ENCODE measurements at regions not wholly inside any gene's neighbourhood (a gene's known extent, or its start where the extent isn't known, plus 50 kb on each side); places are given as distances from the start of the nearest gene placed in this dataset.
"Not testable (repeated sequence)": the region's sequence is repeated elsewhere in the genome, so short reads cannot be mapped to it uniquely, and the experiment has no call there.

- Mint-ChIP-seq H3K36me3 (no peaks in the 10 kb centered on the region), H3K9me3 (no peaks in the 10 kb centered on the region), H3K27ac (no peak overlapping the region), H3K4me3 (no peak overlapping the region), H3K27me3 (peaks cover 0 to 2% (median 0%) of the 10 kb centered on the region in 5 donors), H3K4me1 (no peaks in the 10 kb centered on the region)
- no peak for DNase-seq
- no peak for ATAC-seq
- POLR2A ChIA-PET = no interaction called here
Measured at GRCh38 chrX:125628435-125628834, 308.8 kb downstream of the TEX13C start.

GRCh38 chrX:125641405-125641804 lies 321.7 kb downstream of the TEX13C start:
- POLR2A ChIA-PET = no interaction called here
- ATAC-seq (no peak), DNase-seq (no peak)
- Mint-ChIP-seq H3K36me3 (no peaks in the 10 kb centered on the region), H3K27me3 (no peaks in the 10 kb centered on the region), H3K27ac (no peak overlapping the region), H3K9me3 (peaks cover 0 to 2% (median 0%) of the 10 kb centered on the region in 9 donors), H3K4me1 (no peaks in the 10 kb centered on the region), H3K4me3 (no peak overlapping the region)

- POLR2A ChIA-PET = no interaction called here
- no peak overlapping the region for H3K4me3 Mint-ChIP-seq
- no peak overlapping the region for H3K27ac Mint-ChIP-seq
Measured at GRCh38 chrX:125646195-125646594, 326.5 kb downstream of the TEX13C start.

GRCh38 chrX:125651426-125651825 lies 331.8 kb downstream of the TEX13C start:
- POLR2A ChIA-PET = no interaction called here
- Mint-ChIP-seq H3K27ac (no peak overlapping the region), H3K27me3 (no peaks in the 10 kb centered on the region), H3K4me1 (no peaks in the 10 kb centered on the region), H3K9me3 (peaks cover 0 to under 1% (median 0%) of the 10 kb centered on the region in 9 donors), H3K36me3 (no peaks in the 10 kb centered on the region), H3K4me3 (no peak overlapping the region)
- ATAC-seq (no peak), DNase-seq (no peak)

More at GRCh38 chrX:125646195-125646594, 326.5 kb downstream of the TEX13C start:
- H3K27me3 Mint-ChIP-seq = no peaks in the 10 kb centered on the region
- H3K36me3 Mint-ChIP-seq = no peaks in the 10 kb centered on the region
- H3K9me3 Mint-ChIP-seq = peaks cover 0 to 2% (median 0%) of the 10 kb centered on the region in 9 donors
- no peaks in the 10 kb centered on the region for H3K4me1 Mint-ChIP-seq
- ATAC-seq = no peak
- peak in 1 of 10 donors; percentile 2 for DNase-seq

GRCh38 chrX:125654501-125654900 lies 334.8 kb downstream of the TEX13C start:
- no peaks in the 10 kb centered on the region for H3K4me1 Mint-ChIP-seq
- DNase-seq = no peak
- H3K27ac Mint-ChIP-seq = no peak overlapping the region
- no peak for ATAC-seq
- no peak overlapping the region for H3K4me3 Mint-ChIP-seq
- peaks cover 0 to 2% (median 0%) of the 10 kb centered on the region in 9 donors for H3K9me3 Mint-ChIP-seq
- no peaks in the 10 kb centered on the region for H3K27me3 Mint-ChIP-seq
- POLR2A ChIA-PET = no interaction called here
- H3K36me3 Mint-ChIP-seq = no peaks in the 10 kb centered on the region

- Mint-ChIP-seq H3K27ac (no peak overlapping the region), H3K27me3 (no peaks in the 10 kb centered on the region), H3K4me1 (no peaks in the 10 kb centered on the region), H3K9me3 (peaks cover 0 to 8% (median 0%) of the 10 kb centered on the region in 9 donors), H3K4me3 (no peak overlapping the region), H3K36me3 (no peaks in the 10 kb centered on the region)
- ATAC-seq = no peak
- POLR2A ChIA-PET = no interaction called here
- DNase-seq = no peak
Measured at GRCh38 chrX:125673758-125674157, 354.1 kb downstream of the TEX13C start.

GRCh38 chrX:125678258-125678657 lies 358.6 kb downstream of the TEX13C start:
- DNase-seq = no peak
- ATAC-seq = no peak
- Mint-ChIP-seq H3K36me3 (no peaks in the 10 kb centered on the region), H3K9me3 (peaks cover 0 to 8% (median 0%) of the 10 kb centered on the region in 9 donors), H3K27ac (no peak overlapping the region), H3K27me3 (peaks cover 0 to 2% (median 0%) of the 10 kb centered on the region in 5 donors), H3K4me1 (no peaks in the 10 kb centered on the region), H3K4me3 (no peak overlapping the region)
- POLR2A ChIA-PET = no interaction called here

GRCh38 chrX:125680366-125680765 lies 360.7 kb downstream of the TEX13C start:
- peaks cover 0 to 2% (median 0%) of the 10 kb centered on the region in 5 donors for H3K27me3 Mint-ChIP-seq
- H3K9me3 Mint-ChIP-seq = peaks cover 0 to 8% (median 0%) of the 10 kb centered on the region in 9 donors
- no peaks in the 10 kb centered on the region for H3K36me3 Mint-ChIP-seq
- DNase-seq = no peak
- POLR2A ChIA-PET = no interaction called here
- no peak overlapping the region for H3K27ac Mint-ChIP-seq
- H3K4me3 Mint-ChIP-seq = no peak overlapping the region
- H3K4me1 Mint-ChIP-seq = no peaks in the 10 kb centered on the region
- ATAC-seq = no peak

GRCh38 chrX:125681058-125681457 lies 361.4 kb downstream of the TEX13C start:
- POLR2A ChIA-PET = no interaction called here
- Mint-ChIP-seq H3K27ac (no peak overlapping the region), H3K4me1 (no peaks in the 10 kb centered on the region), H3K27me3 (peaks cover 0 to 2% (median 0%) of the 10 kb centered on the region in 5 donors), H3K36me3 (no peaks in the 10 kb centered on the region), H3K9me3 (peaks cover 0 to 8% (median 0%) of the 10 kb centered on the region in 9 donors), H3K4me3 (no peak overlapping the region)
- no peak for ATAC-seq
- DNase-seq = no peak

GRCh38 chrX:125681507-125681906 lies 361.8 kb downstream of the TEX13C start:
- ATAC-seq = no peak
- no peak overlapping the region for H3K27ac Mint-ChIP-seq
- H3K36me3 Mint-ChIP-seq = no peaks in the 10 kb centered on the region
- no peaks in the 10 kb centered on the region for H3K4me1 Mint-ChIP-seq
- peaks cover 0 to 7% (median 0%) of the 10 kb centered on the region in 9 donors for H3K9me3 Mint-ChIP-seq
- POLR2A ChIA-PET = no interaction called here
- no peak for DNase-seq
- peaks cover 0 to 2% (median 0%) of the 10 kb centered on the region in 5 donors for H3K27me3 Mint-ChIP-seq
- H3K4me3 Mint-ChIP-seq = no peak overlapping the region

- H3K36me3 Mint-ChIP-seq, ATAC-seq, H3K27me3 Mint-ChIP-seq, H3K27ac Mint-ChIP-seq, H3K4me3 Mint-ChIP-seq, POLR2A ChIA-PET, H3K9me3 Mint-ChIP-seq, H3K4me1 Mint-ChIP-seq, DNase-seq: not testable (repeated sequence)
Measured at GRCh38 chrX:125690522-125690921, 370.9 kb downstream of the TEX13C start.

GRCh38 chrX:125694171-125694570 lies 374.5 kb downstream of the TEX13C start:
- Mint-ChIP-seq H3K27ac (no peak overlapping the region), H3K4me1 (no peaks in the 10 kb centered on the region), H3K9me3 (peaks cover 0 to 2% (median 0%) of the 10 kb centered on the region in 9 donors), H3K27me3 (no peaks in the 10 kb centered on the region), H3K4me3 (no peak overlapping the region), H3K36me3 (no peaks in the 10 kb centered on the region)
- POLR2A ChIA-PET = no interaction called here
- ATAC-seq (no peak), DNase-seq (no peak)

- Mint-ChIP-seq H3K9me3 (peaks cover 0 to 8% (median 0%) of the 10 kb centered on the region in 9 donors), H3K4me3 (no peak overlapping the region), H3K4me1 (no peaks in the 10 kb centered on the region), H3K27ac (no peak overlapping the region), H3K27me3 (no peaks in the 10 kb centered on the region), H3K36me3 (no peaks in the 10 kb centered on the region)
- ATAC-seq (no peak), DNase-seq (no peak)
- POLR2A ChIA-PET = no interaction called here
Measured at GRCh38 chrX:125709074-125709473, 389.4 kb downstream of the TEX13C start.

- Mint-ChIP-seq H3K27ac (no peak overlapping the region), H3K4me3 (no peak overlapping the region), H3K36me3 (no peaks in the 10 kb centered on the region), H3K4me1 (no peaks in the 10 kb centered on the region), H3K9me3 (peaks cover 0 to 8% (median 0%) of the 10 kb centered on the region in 9 donors), H3K27me3 (no peaks in the 10 kb centered on the region)
- POLR2A ChIA-PET = no interaction called here
- ATAC-seq (no peak), DNase-seq (no peak)
Measured at GRCh38 chrX:125709532-125709931, 389.9 kb downstream of the TEX13C start.

Measured in naive thymus-derived CD8-positive, alpha-beta T cell (primary cell).